Pons (tissue), 1 donor: ENCODE measurements at regions not wholly inside any gene's neighbourhood (a gene's known extent, or its start where the extent isn't known, plus 50 kb on each side); places are given as distances from the start of the nearest gene placed in this dataset.
"Not testable (repeated sequence)": the region's sequence is repeated elsewhere in the genome, so short reads cannot be mapped to it uniquely, and the experiment has no call there.

Experiments
- DNase-seq: peaks from one replicate; pipeline ENCODE4 v3.0.0-alpha.2; 2016; ENCODE audit warnings: low spot score

DNA sequence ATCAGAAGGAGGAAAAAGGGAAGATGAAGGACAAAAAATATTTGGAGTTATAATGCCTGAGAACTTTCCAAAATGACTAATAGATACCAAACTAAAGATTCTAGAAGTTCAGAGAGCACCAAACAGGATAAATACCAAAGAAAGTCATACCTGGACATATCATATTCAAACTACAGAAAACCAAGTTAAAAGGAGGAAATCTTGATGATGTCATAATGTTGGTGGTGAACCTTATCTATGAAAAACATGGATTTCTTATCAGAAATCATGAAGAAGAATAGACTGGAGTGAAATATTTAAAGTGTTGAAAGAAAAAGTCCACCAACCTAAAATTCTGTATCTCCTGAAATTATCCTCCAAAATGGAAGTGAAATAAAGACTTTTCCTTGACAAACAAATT lies 389.2 kb downstream of the JRKL start:
- DNase-seq, result no peak

DNA sequence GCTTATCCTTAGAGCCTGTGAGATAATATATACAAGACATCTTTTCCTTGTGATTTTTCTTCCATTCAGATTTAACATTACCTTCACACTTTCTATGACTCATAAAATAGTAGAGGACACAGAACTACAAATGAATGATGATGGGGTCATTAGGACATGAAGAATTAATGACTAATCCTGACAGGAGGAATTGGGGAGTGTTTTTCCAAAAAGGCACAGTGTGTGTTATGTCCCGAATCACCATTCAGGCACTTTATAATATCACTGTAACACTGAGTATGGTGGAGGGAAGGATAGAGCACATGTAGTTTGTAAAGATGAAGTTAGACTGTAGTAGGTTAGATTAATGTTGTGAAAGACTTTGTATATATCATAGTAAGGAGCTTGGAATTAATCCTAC lies 391.3 kb downstream of the JRKL start:
- no peak for DNase-seq

DNA sequence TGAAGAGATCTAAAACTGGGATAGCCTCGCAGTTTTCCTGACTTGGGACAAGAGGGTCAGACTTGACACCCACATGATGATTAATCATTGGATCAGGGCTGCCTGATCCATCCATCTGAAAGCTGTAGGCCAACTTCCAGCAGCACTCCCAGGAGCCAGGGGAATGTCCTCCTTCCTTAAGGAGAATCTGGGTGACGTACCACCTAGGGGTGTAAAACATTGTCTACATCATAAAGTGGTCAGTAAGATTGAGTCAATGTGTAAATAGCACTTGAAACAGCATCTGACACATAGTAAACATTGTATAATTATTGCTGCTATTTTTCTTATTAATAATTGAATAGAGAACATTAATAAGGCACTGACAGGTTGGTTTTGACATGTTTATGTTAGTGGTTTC lies 392.8 kb downstream of the JRKL start:
- DNase-seq, result no peak

DNA sequence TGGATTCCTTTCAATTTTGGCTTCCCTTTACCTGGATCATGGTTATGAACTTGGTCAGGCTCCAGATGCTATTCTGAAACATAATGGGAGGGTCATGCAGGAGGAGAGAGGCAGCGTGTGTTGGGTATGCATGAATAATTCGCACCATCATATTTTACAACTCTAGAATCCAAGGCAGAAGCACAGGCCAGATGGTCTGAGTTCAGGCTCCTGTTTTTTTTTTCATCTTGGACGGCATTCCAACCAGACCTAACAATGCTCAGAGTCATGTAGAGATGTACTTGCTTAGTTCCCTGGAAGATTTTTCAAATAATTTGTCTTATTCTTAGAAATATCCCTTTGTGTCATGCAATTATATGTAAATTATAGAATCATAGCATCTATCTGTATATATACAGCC lies 393.5 kb downstream of the JRKL start:
- no peak for DNase-seq

DNA sequence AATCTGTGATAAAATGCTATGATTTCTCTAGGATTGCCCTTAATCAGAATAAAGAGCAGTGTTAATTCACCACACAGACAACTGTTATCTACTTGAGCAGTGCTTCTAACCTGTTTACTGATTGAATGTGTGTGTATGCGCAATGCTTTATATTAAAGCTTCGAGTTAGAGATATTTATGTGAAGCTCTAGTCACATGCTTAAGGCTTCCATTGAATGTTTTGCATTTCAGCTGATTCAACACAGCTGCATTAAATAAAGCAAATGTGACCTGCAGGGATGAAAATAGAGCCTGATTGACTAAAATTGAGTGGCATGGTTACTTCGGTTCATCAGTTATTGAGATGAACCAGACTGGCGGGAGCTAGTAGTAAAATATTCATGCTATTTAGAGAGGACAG lies 395.3 kb downstream of the JRKL start:
- no peak for DNase-seq

DNA sequence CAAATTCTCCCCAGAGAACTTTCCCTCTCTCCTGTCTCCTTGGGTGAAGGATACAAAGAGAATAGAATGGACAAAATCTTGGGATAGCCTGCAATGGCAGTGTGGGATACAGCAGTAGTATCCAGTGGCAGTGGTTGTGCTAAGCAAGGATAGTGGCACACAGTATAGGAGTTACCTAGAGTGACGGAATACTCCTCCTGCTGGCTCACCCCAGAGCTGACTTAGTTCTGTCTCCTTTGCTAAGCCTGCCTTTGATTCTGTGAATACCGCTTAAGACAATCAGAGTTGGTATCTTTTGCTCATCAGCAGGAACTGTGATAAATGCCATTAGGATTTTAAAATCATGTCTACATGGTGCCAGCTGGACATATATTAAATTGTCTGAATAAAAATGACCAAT lies 404.3 kb downstream of the JRKL start:
- DNase-seq, result no peak

DNA sequence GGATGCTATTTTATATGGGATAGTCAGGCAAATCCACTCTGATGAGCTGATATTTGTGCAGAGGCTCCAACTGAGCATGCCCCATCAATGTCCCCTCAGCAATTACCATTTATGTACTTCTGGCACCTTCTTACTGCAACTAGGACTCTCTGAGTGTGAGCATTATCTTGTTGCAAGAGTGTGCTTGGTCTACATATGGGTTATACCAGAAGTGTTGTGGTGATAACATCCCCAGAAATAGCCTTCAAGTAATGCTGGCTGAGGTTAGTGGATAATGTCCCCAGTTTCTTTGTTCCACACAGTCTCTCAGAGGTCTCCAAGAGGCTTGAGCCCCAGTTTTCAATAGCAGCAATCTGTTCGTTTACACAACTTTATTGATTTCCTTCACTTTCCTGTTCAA lies 408.6 kb downstream of the JRKL start:
- no peak for DNase-seq

DNA sequence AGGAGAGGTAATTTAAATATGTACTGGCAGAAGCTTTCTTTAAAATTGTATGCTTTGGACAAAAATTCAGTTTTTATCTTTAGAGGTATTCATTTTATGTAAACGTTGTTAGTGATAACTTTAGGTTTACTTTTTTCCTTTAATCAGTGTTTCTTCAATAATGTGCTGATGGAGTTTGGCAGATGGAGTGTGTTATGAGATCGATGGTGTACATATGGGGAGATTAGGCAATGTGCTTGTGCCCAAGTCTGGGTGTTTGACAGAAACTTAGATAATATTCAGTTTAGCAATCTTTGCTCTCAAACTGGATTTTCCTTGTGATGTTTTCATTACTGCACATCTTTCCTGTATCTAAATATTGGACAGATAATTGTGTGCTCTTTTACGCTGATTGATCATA lies 425.4 kb downstream of the JRKL start:
- DNase-seq, result no peak

DNA sequence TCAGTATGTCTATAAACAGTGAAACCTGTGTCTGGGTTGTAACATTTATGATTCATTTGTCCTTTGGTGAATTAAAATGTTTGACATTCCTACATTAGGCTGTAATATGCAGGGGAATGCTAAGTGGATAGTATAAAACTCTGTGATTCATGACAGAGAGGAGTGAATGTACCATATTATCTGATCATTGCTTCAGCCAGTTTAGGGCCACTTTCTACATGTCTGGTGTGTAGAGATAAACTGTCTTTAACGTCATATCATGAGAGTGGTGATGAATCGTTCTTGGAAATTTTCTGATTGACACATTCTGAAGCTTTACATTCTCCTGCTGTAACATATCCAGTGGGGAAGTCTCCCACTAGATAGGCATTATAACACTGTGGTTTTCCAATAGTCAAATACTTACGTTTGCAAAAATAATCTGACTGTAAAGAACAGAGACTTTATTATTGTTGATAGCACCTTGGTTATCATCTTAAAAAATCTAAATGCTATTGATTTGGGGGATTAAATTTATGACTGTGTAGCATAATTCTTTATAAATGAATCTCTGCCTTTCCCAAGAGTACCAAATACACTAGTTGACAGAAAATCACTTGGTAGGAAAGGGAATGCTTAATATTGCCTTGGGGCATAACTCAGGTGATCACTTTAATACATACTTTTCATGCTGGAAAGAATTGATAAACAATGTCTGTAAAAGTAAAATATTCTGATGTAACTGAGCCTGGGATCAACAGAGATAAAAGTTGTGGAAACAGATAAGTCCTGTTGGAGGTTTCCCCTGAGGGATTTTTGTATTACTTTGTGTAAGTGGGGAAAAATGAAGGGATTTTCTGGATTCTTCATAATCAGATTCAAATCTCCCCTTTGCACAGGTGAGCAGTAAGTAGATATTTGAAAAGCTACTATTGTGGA lies 427.9 kb downstream of the JRKL start:
- DNase-seq, result no peak

DNA sequence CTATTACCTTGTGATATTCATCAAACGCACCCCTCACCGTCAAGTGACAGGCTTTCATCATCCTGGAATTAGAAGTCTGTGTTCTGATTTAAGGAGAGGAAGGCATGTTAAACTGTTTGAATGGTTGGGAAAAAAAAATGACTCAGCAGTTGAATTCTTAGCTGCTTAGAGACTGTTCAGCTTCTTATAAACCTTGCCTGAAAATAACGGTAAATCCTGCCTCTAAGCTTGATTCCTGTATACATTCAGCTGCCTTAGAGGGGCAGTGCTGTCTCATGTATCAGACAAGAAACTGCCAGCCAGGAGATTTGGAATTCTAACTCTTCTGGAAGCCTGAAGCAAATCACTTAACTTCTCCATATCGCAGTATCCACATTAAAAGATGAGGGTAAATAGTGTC lies 437.4 kb downstream of the JRKL start:
- peak; percentile 14 for DNase-seq

DNA sequence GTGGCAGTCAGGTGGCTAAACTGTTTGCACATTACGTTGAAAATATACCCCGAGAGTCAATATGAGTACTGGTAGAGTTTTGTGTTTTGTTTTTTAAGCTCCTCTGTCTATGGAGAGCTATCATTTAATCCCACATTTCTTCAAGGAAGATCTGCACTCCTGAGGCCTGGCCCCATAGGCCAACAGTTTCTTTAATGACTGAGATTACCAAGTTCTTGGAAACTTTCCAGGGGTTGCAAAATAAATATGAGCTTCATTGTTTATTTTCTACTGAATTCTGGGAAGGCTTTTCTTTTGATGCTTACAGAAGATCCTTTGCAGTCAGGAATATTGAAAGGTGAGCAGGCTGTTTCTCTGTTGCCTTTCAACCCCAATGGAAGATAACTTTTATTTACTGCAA lies 452.0 kb downstream of the JRKL start:
- DNase-seq, result no peak

DNA sequence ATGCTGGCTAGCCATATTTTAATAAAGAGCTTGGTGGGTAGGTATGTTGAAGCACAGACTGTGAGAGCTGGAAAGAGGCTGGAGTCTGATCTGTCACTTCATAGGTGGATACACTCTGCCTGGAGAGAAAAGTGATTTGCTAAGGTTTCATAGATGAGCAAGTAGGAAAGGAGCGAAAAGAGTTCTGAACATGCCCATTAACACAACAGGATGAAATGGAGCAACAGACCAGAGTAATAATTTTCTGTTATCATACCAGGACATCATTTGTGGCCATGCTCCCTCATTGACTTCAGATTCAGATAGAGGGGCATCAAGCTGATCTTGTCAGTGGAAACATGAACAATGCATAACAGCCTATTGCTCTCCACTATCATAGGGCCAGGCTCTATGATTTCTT lies 452.9 kb downstream of the JRKL start:
- DNase-seq, result no peak

DNA sequence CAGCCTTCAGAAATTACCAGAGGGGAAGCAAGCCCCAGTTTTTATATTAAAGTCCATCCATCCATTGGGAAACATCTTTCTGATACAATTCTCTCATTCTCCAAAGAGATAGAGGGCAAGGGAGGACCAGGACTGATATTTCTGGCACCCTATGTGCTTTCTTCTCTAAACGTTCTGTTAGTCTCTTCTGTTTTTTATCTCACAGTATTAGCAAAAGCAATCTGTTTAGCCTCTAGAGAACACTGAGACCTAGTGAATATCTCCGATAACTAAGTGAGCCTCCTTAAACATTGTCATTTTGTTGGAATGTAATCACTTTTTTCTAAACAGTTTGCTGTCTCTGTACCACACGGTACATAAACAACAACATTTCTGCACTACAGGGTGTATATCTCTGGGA lies 464.6 kb downstream of the JRKL start:
- DNase-seq, result no peak

DNA sequence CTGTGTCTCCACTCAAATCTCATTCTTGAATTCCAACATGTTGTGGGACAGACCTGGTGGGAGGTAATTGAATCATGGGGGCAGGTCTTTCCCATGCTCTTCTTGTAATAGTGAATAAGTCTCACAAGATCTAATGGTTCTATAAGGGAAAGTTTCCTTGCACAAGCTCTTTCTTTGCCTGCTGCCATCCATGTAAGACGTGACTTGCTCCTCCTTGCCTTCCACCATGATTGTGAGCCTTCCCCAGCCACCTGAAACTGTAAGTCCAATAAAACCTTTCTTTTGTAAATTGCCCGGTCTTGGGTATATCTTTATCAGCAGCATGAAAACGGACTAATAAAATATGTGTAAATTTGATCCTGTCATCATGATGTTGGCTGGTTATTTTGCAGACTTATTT lies 471.9 kb downstream of the JRKL start:
- not testable (repeated sequence) for DNase-seq

DNA sequence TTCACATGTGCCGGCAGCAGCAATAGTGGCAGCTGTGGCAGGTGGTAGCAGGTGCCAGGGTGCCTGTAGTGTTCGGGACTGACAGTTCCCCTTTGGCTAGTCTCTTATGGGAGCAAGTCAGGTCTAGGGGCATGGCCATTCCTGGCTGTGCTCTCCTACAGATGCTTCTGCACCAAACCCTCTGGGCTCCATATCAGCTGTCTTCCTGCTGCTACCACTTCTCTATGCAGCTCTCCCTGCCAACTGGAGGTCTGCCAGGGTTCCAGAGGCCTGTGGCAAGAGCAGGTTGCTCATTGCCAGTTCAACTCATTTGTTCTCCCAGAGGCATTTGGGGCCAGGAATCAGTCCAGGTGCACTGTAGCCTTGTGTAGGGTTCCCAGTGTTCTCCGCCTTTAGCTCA lies 473.7 kb downstream of the JRKL start:
- DNase-seq, result peak; percentile 2

DNA sequence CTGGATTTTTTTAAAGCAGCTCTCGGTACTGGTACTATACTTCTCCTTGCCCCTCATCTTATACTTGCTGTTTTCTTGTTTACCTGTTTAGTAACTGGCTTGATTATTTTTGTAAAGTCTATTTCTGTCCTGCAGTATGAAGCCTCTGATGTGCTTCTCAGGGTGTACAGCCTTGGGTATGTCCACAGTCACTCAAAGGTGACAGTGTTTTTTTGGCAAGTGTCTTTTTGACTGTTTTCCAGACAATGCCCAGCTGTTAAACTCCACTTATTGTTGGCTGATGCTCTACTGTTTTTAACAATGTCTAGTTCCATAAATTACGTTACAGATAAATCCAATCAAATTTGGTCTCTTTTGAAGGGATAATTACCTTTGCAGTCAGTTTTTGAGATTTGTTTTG lies 475.2 kb downstream of the JRKL start:
- DNase-seq, result no peak

DNA sequence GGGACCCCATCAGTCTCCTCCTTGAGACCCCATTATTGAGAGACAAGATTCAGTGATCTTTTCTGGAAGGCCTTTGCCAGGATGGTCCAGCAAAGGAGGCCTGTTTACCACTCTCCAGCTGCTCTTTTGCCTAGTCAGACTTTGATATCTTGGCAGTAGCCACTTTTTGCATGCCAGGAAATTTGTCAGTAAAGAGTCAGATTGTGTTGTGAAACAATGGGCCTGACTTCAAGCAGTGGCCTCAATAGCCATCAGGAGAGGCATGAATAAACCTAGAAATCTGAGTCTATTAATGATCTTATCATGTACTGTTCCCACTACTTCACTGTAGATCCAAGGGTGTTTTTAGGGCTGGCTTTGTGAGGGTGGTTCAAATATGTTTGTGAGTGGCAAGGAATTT lies 479.4 kb downstream of the JRKL start:
- DNase-seq, result peak; percentile 2

DNA sequence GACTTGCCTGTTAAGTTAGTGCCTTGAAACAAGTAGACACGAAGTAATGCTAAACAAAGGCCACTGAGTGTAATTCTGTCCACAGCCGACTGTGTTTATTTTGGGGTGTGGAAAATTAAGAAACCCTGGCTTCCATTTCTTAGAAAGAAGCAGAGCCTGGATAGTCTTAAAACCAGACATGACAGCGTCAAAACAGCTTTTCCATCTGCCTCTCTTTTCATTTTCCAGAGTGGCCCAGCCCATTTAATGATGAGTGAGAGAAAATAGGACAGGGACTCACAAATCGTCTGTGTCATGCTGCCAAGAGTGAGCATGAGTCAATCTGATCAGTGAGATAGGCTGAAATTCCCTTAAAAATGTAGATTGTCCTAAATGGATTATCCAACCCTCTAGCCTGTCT lies 485.9 kb downstream of the JRKL start:
- DNase-seq, result peak; percentile 3

DNA sequence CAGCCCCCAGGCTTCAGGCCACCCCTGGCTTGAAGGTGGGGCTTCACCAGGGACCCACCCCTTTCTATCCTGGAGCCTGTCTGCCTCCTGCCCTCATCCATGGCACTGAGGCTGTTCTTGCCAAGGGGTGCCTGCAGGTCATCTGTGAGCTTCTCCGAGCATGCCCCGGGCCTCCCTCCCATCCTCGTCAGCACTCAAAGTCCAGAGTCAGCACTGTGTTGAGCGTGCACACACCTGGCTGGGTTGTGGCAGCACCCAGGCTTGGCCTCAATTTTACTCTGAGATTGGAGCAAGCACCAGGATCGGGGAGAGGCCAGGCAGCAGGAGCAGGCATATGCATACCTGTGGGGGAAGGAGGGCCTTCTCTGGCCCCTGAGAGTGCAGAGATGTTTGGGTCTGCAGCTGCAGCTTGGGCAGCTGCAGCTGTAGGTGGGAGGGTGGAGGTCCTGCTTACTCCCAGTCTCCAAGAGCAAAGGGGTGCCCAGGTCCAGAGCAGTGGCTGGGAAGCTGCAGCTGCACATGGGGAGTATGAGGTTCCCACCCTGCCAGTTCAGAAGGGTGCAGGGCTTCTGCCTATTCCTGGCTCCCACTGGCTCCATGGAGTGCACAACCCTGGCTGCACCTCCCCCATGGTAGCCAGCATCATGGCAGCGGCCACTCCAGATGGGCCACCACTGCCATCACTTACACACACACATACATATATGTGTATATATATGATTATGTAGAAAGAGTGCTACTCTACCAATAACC lies 488.7 kb downstream of the JRKL start:
- DNase-seq, result no peak

DNA sequence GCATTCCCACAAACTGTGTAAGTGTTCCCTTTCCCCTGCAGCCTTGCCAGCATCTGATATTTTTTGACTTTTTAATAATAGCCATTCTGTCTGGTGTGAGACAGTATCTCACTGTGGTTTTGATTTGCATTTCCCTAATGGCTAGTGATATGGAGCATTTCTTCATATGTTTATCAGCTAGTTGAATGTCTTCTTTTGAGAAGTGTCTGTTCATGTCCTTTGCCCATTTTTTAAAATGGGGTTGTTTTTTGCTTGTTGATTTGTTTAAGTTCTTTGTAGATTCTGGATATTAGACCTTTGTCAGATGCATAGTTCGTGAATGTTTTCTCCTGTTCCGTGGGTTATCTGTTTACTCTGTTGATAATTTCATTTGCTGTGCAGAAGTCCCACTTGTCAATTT lies 492.8 kb downstream of the JRKL start:
- not testable (repeated sequence) for DNase-seq

DNA sequence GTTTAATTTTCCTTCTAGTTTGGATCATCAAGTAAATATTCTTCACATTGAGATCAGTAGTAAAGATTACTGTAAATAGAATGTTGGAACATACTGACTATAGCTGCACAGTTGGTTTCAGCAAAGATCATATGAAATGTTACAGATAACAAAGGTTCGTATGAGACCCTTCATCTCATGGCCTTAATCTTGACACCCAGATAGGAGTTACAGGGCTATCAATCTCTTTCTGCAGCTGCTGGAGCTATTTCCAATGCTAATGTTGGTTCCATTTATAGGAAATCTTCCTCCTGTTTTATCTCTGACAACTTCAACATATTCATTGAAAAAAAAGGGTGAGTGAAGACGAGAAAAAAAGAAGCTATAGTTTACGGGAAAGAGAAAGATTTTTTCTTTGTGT lies 495.6 kb downstream of the JRKL start:
- DNase-seq, result no peak

DNA sequence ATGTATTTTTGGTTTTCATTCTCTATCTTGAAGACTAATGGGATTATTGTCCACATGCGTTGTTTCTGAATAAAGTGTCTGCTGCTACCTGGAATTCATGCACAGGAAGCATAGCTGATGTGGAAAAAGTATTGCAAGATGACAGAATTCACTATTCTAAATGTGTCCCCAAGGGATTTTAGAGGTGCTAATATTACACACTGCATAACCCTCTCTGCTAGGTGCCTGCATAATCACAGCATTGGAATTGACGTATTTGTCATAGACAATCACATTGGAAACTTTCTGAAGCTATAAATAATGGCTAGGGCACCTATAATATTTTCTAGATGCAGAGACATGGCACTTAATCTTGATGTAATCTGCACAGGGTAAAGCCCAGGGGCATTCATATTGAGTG lies 496.1 kb downstream of the JRKL start:
- no peak for DNase-seq

DNA sequence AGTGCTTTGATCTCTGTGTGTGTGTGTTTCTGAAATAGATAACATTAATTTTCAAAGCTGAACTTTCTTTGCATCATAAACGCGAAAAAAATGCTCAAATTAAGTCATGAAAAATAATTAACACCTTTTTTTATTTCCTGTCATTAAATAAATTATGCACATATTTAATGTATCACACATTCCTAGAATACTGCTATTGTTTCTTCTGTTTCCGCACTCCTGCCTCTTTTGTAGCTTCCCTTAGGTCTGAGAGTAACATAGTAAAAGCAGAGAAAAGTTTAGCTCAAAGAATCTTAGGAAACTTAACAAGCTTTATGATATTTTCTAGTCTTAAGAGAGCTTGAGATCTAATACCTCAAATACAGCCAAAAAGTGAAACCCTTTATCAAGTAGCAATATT lies 504.2 kb downstream of the JRKL start:
- no peak for DNase-seq

DNA sequence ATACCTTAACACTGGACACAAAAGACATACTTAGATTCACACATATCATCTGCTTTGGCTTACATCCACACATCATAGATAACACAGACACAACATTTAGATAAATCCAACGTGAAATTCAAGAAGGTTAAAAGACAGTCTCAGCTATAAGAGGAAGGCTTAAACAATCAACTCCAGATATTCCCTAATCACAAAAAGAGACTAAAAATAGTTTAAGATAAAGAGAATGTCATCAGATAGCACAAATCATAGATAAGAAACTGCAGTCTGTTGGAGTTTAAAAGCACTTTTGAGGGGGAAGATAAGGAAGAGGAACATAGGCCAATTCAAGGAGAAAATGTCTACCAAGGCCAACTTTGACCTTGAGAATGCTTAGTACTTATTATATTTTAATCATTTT lies 504.8 kb downstream of the JRKL start:
- no peak for DNase-seq
